IMR-90 (cell line): ENCODE measurements at regions not wholly inside any gene's neighbourhood (a gene's known extent, or its start where the extent isn't known, plus 50 kb on each side); places are given as distances from the start of the nearest gene placed in this dataset.

Experiments
- BHLHE40 ChIP-seq: fragments of 150-350 bp; IDR thresholded peaks from 2 replicates; pipeline ENCODE4 v1.6.1; 2016; ENCODE audit warnings: mild to moderate bottlenecking, low read depth, low read length
- CEBPB ChIP-seq: IDR thresholded peaks from 2 replicates; pipeline ENCODE4 v1.6.1; 2012; ENCODE audit warnings: low read depth, low read length, improper control_type of control experiment
- CHD1 ChIP-seq: IDR thresholded peaks from 2 replicates; pipeline ENCODE4 v1.6.1; 2012; ENCODE audit warnings: low read depth, low read length, improper control_type of control experiment
- CTCF ChIP-seq: conservative IDR thresholded peaks from 2 replicates; pipeline ENCODE4 v1.5.1; 2012; ENCODE audit warnings: mild to moderate bottlenecking, low read depth, low read length, improper control_type of control experiment
- ELK1 ChIP-seq: fragments of 150-350 bp; IDR thresholded peaks from 2 replicates; pipeline ENCODE4 v1.6.1; 2016; ENCODE audit warnings: low read depth, mild to moderate bottlenecking, low read length, moderate library complexity, borderline replicate concordance
- MXI1 ChIP-seq: IDR thresholded peaks from 2 replicates; pipeline ENCODE4 v1.6.1; 2012; ENCODE audit warnings: low read depth, mild to moderate bottlenecking, low read length, moderate library complexity, borderline replicate concordance
- NFE2L2 ChIP-seq: fragments of 150-350 bp; IDR thresholded peaks from 2 replicates; pipeline ENCODE4 v1.6.1; 2016; ENCODE audit warnings: low read depth, mild to moderate bottlenecking, low read length
- POLR2A ChIP-seq: IDR thresholded peaks from 2 replicates; pipeline ENCODE4 v1.6.1; 2012; ENCODE audit warnings: mild to moderate bottlenecking, low read depth, low read length
- RAD21 ChIP-seq: IDR thresholded peaks from 2 replicates; pipeline ENCODE4 v1.6.1; 2012; ENCODE audit warnings: low read length, improper control_type of control experiment
- RCOR1 ChIP-seq: IDR thresholded peaks from 2 replicates; pipeline ENCODE4 v1.6.1; 2012; ENCODE audit warnings: mild to moderate bottlenecking, low read length, improper control_type of control experiment; ENCODE audit not compliant: insufficient replicate concordance
- RFX5 ChIP-seq: IDR thresholded peaks from 2 replicates; pipeline ENCODE4 v1.8.0; 2012; ENCODE audit warnings: low read depth, mild to moderate bottlenecking, low read length, moderate library complexity
- SMC3 ChIP-seq: fragments of 150-350 bp; IDR thresholded peaks from 2 replicates; pipeline ENCODE4 v1.6.1; 2016; ENCODE audit warnings: low read depth, mild to moderate bottlenecking, antibody characterized with exemption, low read length, moderate library complexity
- USF2 ChIP-seq: fragments of 150-350 bp; IDR thresholded peaks from 2 replicates; pipeline ENCODE4 v1.6.1; 2017; ENCODE audit warnings: mild to moderate bottlenecking, antibody characterized with exemption, low read length, low read depth

DNA sequence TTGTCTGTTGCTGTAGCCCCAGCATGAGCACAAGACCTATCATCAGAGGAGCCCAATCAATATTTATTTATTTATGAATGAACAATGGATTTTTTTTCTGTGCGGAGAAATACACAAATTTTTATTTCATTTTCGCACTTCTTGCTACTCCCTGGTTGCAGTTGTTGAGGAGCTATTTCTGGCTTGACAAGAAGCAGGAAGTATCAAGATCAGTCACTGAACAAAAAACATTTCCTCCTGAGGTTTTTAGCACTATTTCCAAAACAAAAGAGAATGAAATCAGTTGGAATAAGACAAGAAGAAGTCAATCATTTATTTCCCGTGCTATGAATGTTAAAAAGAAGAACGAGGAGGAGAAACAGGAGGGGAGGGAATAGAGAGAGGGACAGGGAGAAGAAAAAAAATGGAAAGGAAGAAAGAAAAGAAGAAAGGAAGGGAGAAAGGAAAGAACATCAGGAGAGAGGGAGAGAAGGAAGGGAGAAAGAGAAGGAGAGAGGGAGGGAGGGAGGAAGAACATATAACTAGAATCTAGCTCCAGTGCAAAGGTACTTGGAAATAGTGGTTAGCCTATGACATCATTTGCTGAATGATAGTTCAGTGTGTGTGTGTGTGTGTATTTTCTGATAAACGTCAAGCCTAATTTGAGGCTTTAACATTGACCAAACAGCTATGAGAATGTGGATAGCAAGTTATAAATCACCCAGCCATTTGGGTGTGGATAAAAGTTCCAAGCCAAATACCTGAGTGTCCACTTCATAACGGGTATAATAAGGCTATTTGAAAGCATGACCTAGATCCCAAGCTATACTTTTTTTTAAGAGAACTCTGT, 586.0 kb downstream of the EBF1 start:
- TF ChIP-seq RCOR1 (no peak), CTCF (no peak), CEBPB (no peak), USF2 (no peak), SMC3 (no peak), POLR2A (no peak), BHLHE40 (no peak), MXI1 (no peak), NFE2L2 (no peak), ELK1 (no peak), RAD21 (no peak), CHD1 (no peak), RFX5 (no peak)
